ENCODE measurements at regions not wholly inside any gene's neighbourhood (a gene's known extent, or its start where the extent isn't known, plus 50 kb on each side); places are given as distances from the start of the nearest gene placed in this dataset.

DNA sequence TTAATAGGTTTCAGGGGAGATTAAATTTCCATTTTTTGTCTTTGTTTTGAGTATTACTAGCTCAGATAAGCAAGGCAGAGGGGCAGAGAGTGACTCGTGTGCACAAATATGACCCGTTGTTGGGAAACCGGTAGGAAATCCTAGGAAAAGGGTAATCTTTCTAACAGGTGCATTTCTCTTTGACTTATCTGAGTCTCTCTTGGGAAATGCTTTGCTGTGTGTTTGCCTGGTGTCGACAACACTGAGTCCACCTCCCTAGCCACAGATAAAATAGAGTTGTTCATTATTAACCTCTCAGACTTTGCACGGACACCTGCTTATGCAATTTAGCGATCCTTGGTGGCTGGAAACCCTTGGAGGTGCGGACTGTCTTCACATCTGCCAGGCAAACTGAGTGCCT lies 164.2 kb downstream of the FGF1 start (continued):
- TF ChIP-seq ZNF382 (CRISPR knock-in tag; IDR thresholded peaks at IDR 0.05; ENCODE audit: borderline replicate concordance): no peak
- no peak for TF ChIP-seq MIXL1 (CRISPR knock-in tag; IDR thresholded peaks at IDR 0.05)
- TF ChIP-seq KDM3A (CRISPR knock-in tag; IDR thresholded peaks at IDR 0.05; ENCODE audit: low read depth): no peak
- TF ChIP-seq SMARCC2 (IDR thresholded peaks at IDR 0.05): no peak
- no peak for TF ChIP-seq ZNF740 (CRISPR knock-in tag; IDR thresholded peaks at IDR 0.05)
- no peak for TF ChIP-seq TOPORS (CRISPR knock-in tag; IDR thresholded peaks at IDR 0.05)
- no peak for TF ChIP-seq AGO1 (IDR thresholded peaks at IDR 0.05; ENCODE audit: low read depth, low read length, poor library complexity, severe bottlenecking)
- TF ChIP-seq NFE2L1 (CRISPR knock-in tag; IDR thresholded peaks at IDR 0.05; ENCODE audit: borderline replicate concordance): no peak
- no peak for TF ChIP-seq KDM1A (CRISPR knock-in tag; IDR thresholded peaks at IDR 0.05)
- TF ChIP-seq KAT7 (CRISPR knock-in tag; IDR thresholded peaks at IDR 0.05; ENCODE audit: borderline replicate concordance): no peak
- TF ChIP-seq CAMTA2 (CRISPR knock-in tag; IDR thresholded peaks at IDR 0.05; ENCODE audit: borderline replicate concordance): no peak
- 0 out of 2 replicates have a peak, but pooled peaks have one; percentile 46 for TF ChIP-seq ESRRA (CRISPR knock-in tag; IDR thresholded peaks at IDR 0.05; ENCODE audit: low read depth)
- no peak for TF ChIP-seq ZNF430 (CRISPR knock-in tag; IDR thresholded peaks at IDR 0.05)
- no peak for TF ChIP-seq PHF20 (CRISPR knock-in tag; IDR thresholded peaks at IDR 0.05)
- no peak for TF ChIP-seq ZNF792 (CRISPR knock-in tag; IDR thresholded peaks at IDR 0.05)
- TF ChIP-seq AKNA (CRISPR knock-in tag; IDR thresholded peaks at IDR 0.05; ENCODE audit: borderline replicate concordance): no peak
- no peak for TF ChIP-seq CBX2 (IDR thresholded peaks at IDR 0.05; ENCODE audit: low read depth, low read length)
- no peak for TF ChIP-seq CBX2 (CRISPR knock-in tag; IDR thresholded peaks at IDR 0.05; ENCODE audit: low read depth)
- TF ChIP-seq ZNF782 (CRISPR knock-in tag; IDR thresholded peaks at IDR 0.05; ENCODE audit: borderline replicate concordance): no peak
- no peak for TF ChIP-seq ZNF589 (CRISPR knock-in tag; conservative IDR thresholded peaks at IDR 0.05)
- TF ChIP-seq SIN3A (IDR thresholded peaks at IDR 0.05; ENCODE audit: borderline replicate concordance, low read depth, low read length): no peak
- no peak for TF ChIP-seq HIC2 (CRISPR knock-in tag; IDR thresholded peaks at IDR 0.05; ENCODE audit: low read depth)
- TF ChIP-seq HNRNPH1 (optimal IDR thresholded peaks at IDR 0.05; ENCODE audit: low read depth, low read length): no peak
- TF ChIP-seq ZNF614 (CRISPR knock-in tag; IDR thresholded peaks at IDR 0.05; ENCODE audit: borderline replicate concordance): peak; percentile 44; the same call in 1 of the 2 replicates
- no peak for TF ChIP-seq ZNF577 (CRISPR knock-in tag; IDR thresholded peaks at IDR 0.05; ENCODE audit: borderline replicate concordance, low read depth)
- no peak for TF ChIP-seq CENPX (CRISPR knock-in tag; IDR thresholded peaks at IDR 0.05)
- TF ChIP-seq SMAD3 (CRISPR knock-in tag; IDR thresholded peaks at IDR 0.05): no peak
- TF ChIP-seq JUNB (CRISPR knock-in tag; IDR thresholded peaks at IDR 0.05; ENCODE audit: borderline replicate concordance): no peak
